Brain microvascular endothelial cell (primary cell): ENCODE measurements at regions not wholly inside any gene's neighbourhood (a gene's known extent, or its start where the extent isn't known, plus 50 kb on each side); places are given as distances from the start of the nearest gene placed in this dataset.
"Not testable (repeated sequence)": the region's sequence is repeated elsewhere in the genome, so short reads cannot be mapped to it uniquely, and the experiment has no call there.

Experiments used
- DNase-seq: peaks from one replicate; pipeline ENCODE4 v3.0.0-alpha.2; 2020
- H3K27ac ChIP-seq: fragments of 250-450 bp; sonication (Bioruptor Pico); 2 replicates; pipeline ENCODE4 v1.5.1; 2020; ENCODE audit warnings: mild to moderate bottlenecking, moderate library complexity
- H3K27me3 ChIP-seq: fragments of 250-450 bp; sonication (Bioruptor Pico); replicated peaks from 2 replicates; pipeline ENCODE4 v1.5.1; 2020; ENCODE audit warnings: mild to moderate bottlenecking
- H3K36me3 ChIP-seq: fragments of 250-450 bp; sonication (Bioruptor Pico); replicated peaks from 2 replicates; pipeline ENCODE4 v1.5.1; 2020; ENCODE audit warnings: mild to moderate bottlenecking
- H3K4me3 ChIP-seq: 2 replicates; pipeline ENCODE4 v1.5.1; 2011; ENCODE audit warnings: low read depth, mild to moderate bottlenecking, control low read depth, low read length, moderate library complexity
- in situ Hi-C: cut with HindIII; loops from 2 replicates; pipeline ENCODE4 v1.10.0; 2017; ENCODE audit warnings: low sequenced_read_pairs, low pct_ligation_motif_present
- TF ChIP-seq, protein P1 (sequence below): IDR thresholded peaks from 2 replicates; pipeline ENCODE4 v1.5.1; 2011; ENCODE audit warnings: low read depth, mild to moderate bottlenecking, moderate library complexity, low read length, control low read depth, inconsistent platforms; ENCODE audit errors: missing control alignments

DNA sequence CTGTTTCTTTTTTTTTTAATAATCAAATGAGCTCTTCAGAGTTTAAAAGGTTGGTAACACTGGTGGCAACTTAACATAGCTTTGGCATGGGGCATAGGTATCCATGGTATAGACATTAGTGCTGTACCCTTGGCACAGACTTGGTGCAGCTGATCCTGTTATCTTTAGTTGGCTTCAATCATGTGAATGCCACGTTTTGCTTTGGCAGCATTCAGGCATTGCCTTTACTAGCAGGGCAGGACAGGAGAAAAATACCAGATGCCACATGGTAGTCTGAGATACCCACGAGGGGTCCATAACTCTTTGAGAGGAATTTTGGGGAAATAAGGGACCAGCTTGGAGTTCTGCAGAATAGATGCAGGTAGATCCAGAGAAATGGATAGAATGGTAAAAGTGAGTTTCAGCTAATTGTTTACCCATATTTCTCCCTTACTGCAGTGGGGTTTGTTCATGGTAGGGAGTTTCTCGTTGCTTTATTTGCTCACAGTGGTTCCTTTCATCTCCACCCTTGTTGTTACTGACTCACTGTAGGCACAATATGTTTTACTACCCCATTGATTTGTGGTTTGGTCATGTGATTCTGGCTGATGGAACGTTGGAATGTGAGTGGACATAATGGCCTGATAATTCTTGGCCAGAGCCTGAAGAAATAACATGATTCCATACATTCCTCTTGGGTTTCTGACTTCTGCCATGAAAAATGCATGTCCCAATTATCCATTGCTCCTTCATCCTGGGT, 342.7 kb downstream of the GLUD2 start:
- in situ Hi-C loops: no loop called here
- Histone ChIP-seq H3K27me3 (no peaks in the 10 kb centered on the region), H3K4me3 (no peak overlapping the region), H3K27ac (no peak overlapping the region), H3K36me3 (no peaks in the 10 kb centered on the region)
- TF ChIP-seq, protein P1, sequence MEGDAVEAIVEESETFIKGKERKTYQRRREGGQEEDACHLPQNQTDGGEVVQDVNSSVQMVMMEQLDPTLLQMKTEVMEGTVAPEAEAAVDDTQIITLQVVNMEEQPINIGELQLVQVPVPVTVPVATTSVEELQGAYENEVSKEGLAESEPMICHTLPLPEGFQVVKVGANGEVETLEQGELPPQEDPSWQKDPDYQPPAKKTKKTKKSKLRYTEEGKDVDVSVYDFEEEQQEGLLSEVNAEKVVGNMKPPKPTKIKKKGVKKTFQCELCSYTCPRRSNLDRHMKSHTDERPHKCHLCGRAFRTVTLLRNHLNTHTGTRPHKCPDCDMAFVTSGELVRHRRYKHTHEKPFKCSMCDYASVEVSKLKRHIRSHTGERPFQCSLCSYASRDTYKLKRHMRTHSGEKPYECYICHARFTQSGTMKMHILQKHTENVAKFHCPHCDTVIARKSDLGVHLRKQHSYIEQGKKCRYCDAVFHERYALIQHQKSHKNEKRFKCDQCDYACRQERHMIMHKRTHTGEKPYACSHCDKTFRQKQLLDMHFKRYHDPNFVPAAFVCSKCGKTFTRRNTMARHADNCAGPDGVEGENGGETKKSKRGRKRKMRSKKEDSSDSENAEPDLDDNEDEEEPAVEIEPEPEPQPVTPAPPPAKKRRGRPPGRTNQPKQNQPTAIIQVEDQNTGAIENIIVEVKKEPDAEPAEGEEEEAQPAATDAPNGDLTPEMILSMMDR: no peak
- DNase-seq: no peak

DNA sequence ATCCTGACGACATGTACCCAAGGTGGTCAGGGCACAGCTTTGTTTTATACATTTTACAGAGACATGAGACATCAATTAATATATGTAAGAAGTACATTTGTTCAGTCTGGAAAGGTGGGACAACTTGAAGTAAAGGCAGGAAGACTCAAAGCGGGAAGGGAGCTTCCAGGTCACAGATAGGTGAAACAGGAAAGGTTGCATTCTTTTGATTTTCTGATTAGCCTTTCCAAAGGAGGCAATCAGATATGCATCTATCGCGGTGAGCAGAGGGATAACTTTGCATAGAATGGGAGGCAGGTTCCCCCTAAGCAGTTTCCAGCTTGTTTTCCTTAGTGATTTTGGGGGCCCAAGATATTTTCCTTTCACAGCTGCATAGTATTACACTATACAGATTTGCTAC, 358.4 kb downstream of the GLUD2 start:
- H3K27me3 ChIP-seq: no peaks in the 10 kb centered on the region
- TF ChIP-seq, protein P1: no peak
- in situ Hi-C loops: no loop called here
- DNase-seq: no peak
- no peak overlapping the region for H3K27ac ChIP-seq
- H3K4me3 ChIP-seq: no peak overlapping the region
- H3K36me3 ChIP-seq: no peaks in the 10 kb centered on the region

DNA sequence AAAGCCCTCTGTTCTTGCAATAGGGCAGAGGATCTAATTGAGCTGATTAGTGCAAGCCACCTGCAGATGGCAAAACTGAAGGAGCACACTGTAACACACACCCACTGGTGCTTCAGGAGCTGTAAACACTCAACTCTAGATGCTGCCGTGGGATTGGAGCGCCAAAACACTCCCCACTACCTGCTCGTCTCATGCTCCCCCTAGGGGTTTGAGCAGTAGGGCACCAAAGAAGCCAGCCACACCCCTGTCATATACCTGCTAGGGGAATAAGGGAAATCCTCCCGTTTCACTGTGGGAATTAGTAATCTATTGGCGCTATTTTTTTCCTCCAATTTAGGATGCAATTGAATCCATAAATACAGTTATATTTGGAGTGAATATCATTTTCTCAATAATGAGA, 360.2 kb downstream of the GLUD2 start:
- Histone ChIP-seq H3K27me3 (no peaks in the 10 kb centered on the region), H3K36me3 (no peaks in the 10 kb centered on the region), H3K27ac (no peak overlapping the region), H3K4me3 (no peak overlapping the region)
- DNase-seq: no peak
- TF ChIP-seq, protein P1: no peak
- in situ Hi-C loops: no loop called here

DNA sequence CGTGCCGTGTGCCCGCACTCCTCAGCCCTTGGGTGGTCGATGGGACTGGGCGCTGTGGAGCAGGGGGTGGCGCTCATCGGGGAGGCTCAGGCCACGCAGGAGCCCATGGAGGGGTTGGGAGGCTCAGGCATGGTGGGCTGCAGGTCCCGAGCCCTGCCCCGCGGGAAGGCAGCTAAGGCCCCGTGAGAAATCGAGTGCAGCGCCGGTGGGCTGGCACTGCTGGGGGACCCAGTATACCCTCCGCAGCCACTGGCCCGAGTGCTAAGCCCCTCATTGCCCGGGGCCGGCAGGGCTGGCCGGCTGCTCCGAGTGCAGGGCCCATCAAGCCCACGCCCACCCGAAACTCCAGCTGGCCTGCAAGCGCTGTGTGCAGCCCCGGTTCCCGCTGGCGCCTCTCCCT, 384.1 kb downstream of the GLUD2 start:
- in situ Hi-C loops, H3K27me3 ChIP-seq, DNase-seq, H3K36me3 ChIP-seq, H3K4me3 ChIP-seq, H3K27ac ChIP-seq: not testable (repeated sequence)

DNA sequence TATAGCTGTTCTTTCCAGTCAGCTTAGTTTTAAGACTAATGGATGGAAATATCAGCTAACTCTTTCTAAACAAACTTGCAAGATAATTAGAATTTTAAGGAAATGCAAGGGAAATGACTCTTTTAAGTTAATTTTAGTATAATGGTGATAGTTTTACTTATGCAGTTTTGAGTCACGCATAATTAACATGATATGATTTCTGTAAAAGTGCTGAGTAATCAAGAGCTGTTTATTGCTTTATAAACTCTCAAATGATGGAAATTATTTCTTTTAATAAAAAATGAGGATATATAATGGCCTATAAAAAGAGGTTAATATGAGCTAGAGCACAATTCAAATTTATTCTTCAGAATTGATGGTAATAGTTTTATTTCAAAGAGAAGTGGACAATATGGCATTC, 385.9 kb downstream of the GLUD2 start:
- Histone ChIP-seq H3K27ac (no peak overlapping the region), H3K36me3 (no peaks in the 10 kb centered on the region), H3K27me3 (no peaks in the 10 kb centered on the region), H3K4me3 (no peak overlapping the region)
- no peak for DNase-seq
- in situ Hi-C loops: no loop called here
- TF ChIP-seq, protein P1: no peak

DNA sequence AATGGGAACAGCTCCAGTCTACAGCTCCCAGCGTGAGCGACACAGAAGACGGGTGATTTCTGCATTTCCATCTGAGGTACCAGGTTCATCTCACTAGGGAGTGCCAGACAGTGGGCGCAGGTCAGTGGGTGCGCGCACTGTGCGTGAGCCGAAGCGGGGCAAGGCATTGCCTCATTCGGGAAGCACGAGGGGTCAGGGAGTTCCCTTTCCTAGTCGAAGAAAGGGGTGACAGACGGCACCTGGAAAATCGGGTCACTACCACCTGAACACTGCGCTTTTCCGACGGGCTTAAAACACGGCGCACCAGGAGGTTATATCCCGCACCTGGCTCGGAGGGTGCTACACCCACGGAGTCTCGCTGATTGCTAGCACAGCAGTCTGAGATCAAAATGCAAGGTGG, 390.3 kb downstream of the GLUD2 start:
- H3K27ac ChIP-seq, DNase-seq, in situ Hi-C loops: not testable (repeated sequence)

DNA sequence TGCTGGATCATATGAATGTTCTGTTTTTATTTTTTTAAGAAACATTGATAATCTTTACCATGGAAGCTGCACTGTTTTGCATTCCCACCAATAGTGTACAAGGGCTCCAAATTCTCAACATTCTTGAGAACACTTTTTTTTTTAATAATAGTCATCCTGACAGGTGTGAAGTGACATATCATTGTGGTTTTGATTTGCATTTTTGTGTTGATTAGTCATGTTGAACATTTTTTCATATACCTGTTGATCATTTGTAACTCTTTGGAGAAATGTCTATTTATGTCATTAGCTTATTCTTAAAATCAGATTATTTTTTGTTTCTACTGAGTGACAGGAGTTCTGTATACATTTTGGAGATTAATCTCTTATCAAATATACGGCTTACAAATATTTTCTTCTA, 408.5 kb downstream of the GLUD2 start:
- no peak for DNase-seq
- no peaks in the 10 kb centered on the region for H3K36me3 ChIP-seq
- H3K27me3 ChIP-seq: no peaks in the 10 kb centered on the region
- no peak overlapping the region for H3K4me3 ChIP-seq
- H3K27ac ChIP-seq: no peak overlapping the region
- in situ Hi-C loops: no loop called here
- TF ChIP-seq, protein P1: no peak

More for the DNA sequence above, 390.3 kb downstream of the GLUD2 start:
- not testable (repeated sequence) for H3K4me3 ChIP-seq, H3K36me3 ChIP-seq, H3K27me3 ChIP-seq
